ENCODE measurements at regions not wholly inside any gene's neighbourhood (a gene's known extent, or its start where the extent isn't known, plus 50 kb on each side); places are given as distances from the start of the nearest gene placed in this dataset.

DNA sequence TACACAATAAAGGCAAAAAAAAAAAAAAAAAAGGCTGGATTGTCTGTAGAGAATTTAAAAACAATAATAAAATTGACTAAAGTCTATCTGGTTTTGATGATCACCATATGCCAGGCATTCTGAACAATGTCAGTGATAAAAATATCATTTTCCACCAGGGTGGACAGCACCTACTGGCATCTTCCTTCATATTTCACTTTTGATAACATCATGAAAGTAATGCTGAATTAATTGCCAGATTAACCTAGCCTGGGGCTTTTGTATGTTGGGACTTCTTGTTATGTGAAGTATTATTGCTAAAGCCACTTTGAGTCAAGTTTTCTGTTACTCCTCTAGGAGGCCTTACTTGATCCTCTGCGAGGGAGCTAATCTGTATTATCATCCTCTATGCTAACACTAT is 73.8 kb upstream of the FAM98A start:
- Histone ChIP-seq H3K4me1 (no peaks in the 10 kb centered on the region), H3K27me3 (no peaks in the 10 kb centered on the region), H3K4me3 (no peak overlapping the region), H3K36me3 (no peaks in the 10 kb centered on the region), H3K9me3 (no peaks in the 10 kb centered on the region), H3K27ac (no peak overlapping the region)
- WGBS, 2 donors (ENCODE audit: low coverage in 1 of 2): 69 to 91% methylated on average over 1 of the region's 1 CpG
- TF ChIP-seq, protein P1, sequence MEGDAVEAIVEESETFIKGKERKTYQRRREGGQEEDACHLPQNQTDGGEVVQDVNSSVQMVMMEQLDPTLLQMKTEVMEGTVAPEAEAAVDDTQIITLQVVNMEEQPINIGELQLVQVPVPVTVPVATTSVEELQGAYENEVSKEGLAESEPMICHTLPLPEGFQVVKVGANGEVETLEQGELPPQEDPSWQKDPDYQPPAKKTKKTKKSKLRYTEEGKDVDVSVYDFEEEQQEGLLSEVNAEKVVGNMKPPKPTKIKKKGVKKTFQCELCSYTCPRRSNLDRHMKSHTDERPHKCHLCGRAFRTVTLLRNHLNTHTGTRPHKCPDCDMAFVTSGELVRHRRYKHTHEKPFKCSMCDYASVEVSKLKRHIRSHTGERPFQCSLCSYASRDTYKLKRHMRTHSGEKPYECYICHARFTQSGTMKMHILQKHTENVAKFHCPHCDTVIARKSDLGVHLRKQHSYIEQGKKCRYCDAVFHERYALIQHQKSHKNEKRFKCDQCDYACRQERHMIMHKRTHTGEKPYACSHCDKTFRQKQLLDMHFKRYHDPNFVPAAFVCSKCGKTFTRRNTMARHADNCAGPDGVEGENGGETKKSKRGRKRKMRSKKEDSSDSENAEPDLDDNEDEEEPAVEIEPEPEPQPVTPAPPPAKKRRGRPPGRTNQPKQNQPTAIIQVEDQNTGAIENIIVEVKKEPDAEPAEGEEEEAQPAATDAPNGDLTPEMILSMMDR (IDR thresholded peaks at IDR 0.05): no peak
- TF ChIP-seq EP300 (IDR thresholded peaks at IDR 0.05) (no peak), POLR2AphosphoS5 (IDR thresholded peaks at IDR 0.05) (no peak), POLR2A (IDR thresholded peaks at IDR 0.05) (no peak)
- no peak for ATAC-seq

DNA sequence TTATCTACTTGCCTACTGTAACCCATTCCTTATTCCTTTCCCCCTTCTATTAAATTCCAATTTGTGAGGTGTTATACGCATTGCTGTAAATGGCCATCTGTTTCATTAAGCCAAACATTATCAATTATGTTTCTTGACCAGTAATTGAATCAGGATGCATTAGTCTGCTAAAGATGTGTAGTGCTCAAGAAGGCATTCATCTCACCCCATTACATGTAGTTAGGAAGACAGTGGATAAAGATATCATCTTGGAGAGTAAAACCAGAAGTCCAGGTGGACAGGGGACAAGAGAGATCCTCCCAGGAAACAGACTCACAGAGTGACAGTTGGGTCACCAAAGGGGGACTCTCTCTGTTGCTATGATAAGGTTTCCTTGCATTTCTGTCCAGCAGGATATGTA is 73.3 kb upstream of the FAM98A start:
- ATAC-seq: no peak
- TF ChIP-seq EP300 (IDR thresholded peaks at IDR 0.05): no peak
- no peak for TF ChIP-seq POLR2A (IDR thresholded peaks at IDR 0.05)
- TF ChIP-seq, protein P1 (IDR thresholded peaks at IDR 0.05): no peak
- no peak for TF ChIP-seq POLR2AphosphoS5 (IDR thresholded peaks at IDR 0.05)
- WGBS, 2 donors (ENCODE audit: low coverage in 1 of 2): 73 to 86% methylated on average over 1 of the region's 1 CpG
- H3K36me3 ChIP-seq: no peaks in the 10 kb centered on the region
- H3K27ac ChIP-seq: no peak overlapping the region
- H3K9me3 ChIP-seq: no peaks in the 10 kb centered on the region
- H3K4me3 ChIP-seq: no peak overlapping the region
- no peaks in the 10 kb centered on the region for H3K27me3 ChIP-seq
- H3K4me1 ChIP-seq: no peaks in the 10 kb centered on the region

DNA sequence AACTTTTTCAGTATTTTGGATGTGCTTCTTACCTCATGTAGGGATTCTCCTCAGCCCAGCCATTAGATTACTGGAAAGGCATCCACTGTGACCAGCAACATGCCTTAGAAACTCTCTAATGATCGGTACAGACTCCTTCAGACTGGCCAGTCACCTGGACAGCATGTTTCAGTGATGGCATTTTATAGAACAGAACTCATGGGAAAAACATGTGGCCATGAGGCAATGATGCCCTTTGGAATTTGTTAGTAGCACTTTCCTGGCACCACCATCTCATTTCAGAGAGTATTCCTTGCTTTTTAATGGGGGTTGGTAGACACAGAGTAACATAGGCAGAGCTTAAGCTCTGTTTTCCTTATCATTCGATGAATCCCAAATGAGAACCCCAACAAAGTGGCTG is 72.1 kb upstream of the FAM98A start:
- Histone ChIP-seq H3K4me1 (no peaks in the 10 kb centered on the region), H3K27me3 (no peaks in the 10 kb centered on the region), H3K4me3 (no peak overlapping the region), H3K27ac (no peak overlapping the region), H3K9me3 (no peaks in the 10 kb centered on the region), H3K36me3 (no peaks in the 10 kb centered on the region)
- WGBS, 2 donors (ENCODE audit: low coverage in 1 of 2): 92 to 100% methylated on average over 1 to 2 of the region's 2 CpGs
- TF ChIP-seq, protein P1 (IDR thresholded peaks at IDR 0.05): no peak
- TF ChIP-seq POLR2AphosphoS5 (IDR thresholded peaks at IDR 0.05) (no peak), EP300 (IDR thresholded peaks at IDR 0.05) (no peak), POLR2A (IDR thresholded peaks at IDR 0.05) (no peak)
- ATAC-seq: no peak

DNA sequence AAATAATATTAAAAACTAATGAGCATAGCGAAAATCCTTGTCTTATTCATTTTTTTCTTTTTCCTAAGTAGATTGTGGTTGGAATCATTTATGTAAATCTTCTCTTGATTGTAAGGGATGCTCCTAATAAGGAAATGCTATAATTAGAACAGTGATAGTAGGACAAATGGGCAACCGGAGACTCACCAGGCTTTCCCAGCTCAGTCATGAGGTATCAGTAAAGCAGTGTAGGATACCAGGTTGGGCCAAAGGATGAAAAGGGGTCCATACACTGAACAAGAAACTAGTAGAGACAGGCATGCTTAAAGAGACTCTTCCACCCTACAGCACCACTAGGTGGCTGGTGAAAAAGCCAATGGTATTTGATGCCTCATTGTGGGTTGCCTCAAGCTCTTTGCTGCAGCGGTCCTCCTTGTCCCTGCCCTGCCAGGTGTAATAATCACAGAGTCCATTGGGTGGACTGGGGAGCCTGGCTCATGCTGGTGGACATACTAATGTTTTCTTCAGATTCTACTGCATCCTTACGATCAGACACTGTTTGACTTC is 71.4 kb upstream of the FAM98A start:
- H3K4me3 ChIP-seq: no peak overlapping the region
- H3K4me1 ChIP-seq: no peaks in the 10 kb centered on the region
- H3K27me3 ChIP-seq: no peaks in the 10 kb centered on the region
- no peak for ATAC-seq
- WGBS, 2 donors (ENCODE audit: low coverage in 1 of 2): 68 to 75% methylated on average over 3 to 4 of the region's 4 CpGs
- peaks cover 0 to under 1% (median 0%) of the 10 kb centered on the region in 3 donors for H3K9me3 ChIP-seq
- no peak overlapping the region for H3K27ac ChIP-seq
- H3K36me3 ChIP-seq: no peaks in the 10 kb centered on the region
- no peak for TF ChIP-seq POLR2A (IDR thresholded peaks at IDR 0.05)
- no peak for TF ChIP-seq POLR2AphosphoS5 (IDR thresholded peaks at IDR 0.05)
- TF ChIP-seq EP300 (IDR thresholded peaks at IDR 0.05): no peak
- TF ChIP-seq, protein P1 (IDR thresholded peaks at IDR 0.05): no peak

DNA sequence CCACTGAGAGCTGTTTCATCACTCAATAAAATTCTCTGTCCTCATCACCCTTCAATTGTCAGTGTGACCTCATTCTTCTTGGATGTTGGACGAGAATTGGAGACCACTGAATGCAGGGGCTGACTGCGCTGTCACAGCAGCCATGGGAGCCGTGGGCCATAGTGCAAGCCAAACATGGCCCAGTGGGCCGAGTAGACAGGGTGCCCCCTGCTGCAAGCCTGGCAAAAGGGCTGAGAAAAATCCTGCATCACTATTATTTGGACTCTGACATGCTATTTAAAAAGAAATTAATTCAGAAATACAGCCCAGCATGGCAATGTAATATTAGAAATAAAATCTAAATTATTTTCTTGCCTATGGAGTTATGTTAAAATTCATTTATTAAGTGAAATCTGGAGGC is 67.8 kb upstream of the FAM98A start:
- WGBS, 2 donors (ENCODE audit: low coverage in 1 of 2): 25 to 40% methylated on average over 1 of the region's 4 CpGs
- H3K27me3 ChIP-seq: no peaks in the 10 kb centered on the region
- H3K9me3 ChIP-seq: peaks cover 0 to 6% (median 0%) of the 10 kb centered on the region in 3 donors
- no peaks in the 10 kb centered on the region for H3K36me3 ChIP-seq
- H3K27ac ChIP-seq: no peak overlapping the region
- H3K4me3 ChIP-seq: no peak overlapping the region
- no peak for ATAC-seq
- TF ChIP-seq POLR2A (IDR thresholded peaks at IDR 0.05): no peak
- no peak for TF ChIP-seq POLR2AphosphoS5 (IDR thresholded peaks at IDR 0.05)
- TF ChIP-seq EP300 (IDR thresholded peaks at IDR 0.05): no peak
- TF ChIP-seq, protein P1 (IDR thresholded peaks at IDR 0.05): no peak
- H3K4me1 ChIP-seq: no peaks in the 10 kb centered on the region
